GM23338 (cell line): ENCODE measurements at regions not wholly inside any gene's neighbourhood (a gene's known extent, or its start where the extent isn't known, plus 50 kb on each side); places are given as distances from the start of the nearest gene placed in this dataset.
A peak's percentile ranks its signal among the peaks of the same experiment; 100 is the strongest.

Source experiments
- ATAC-seq: fragments of 200-7000 bp; cut with Tn5 transposase; 3 replicates; pipeline ENCODE4 v1.9.1; 2020
- DNase-seq: peaks from one replicate; pipeline ENCODE4 v3.0.0-alpha.2; 2015; ENCODE audit warnings: low spot score
- H2AFZ ChIP-seq: fragments of 200-600 bp; sonication (generic); 2 replicates; pipeline ENCODE4 v1.8.0; 2016; ENCODE audit warnings: antibody characterized with exemption, mild to moderate bottlenecking, moderate library complexity
- H3F3A ChIP-seq: fragments of 200-600 bp; sonication (generic); replicated peaks from 2 replicates; pipeline ENCODE4 v1.8.0; 2017; ENCODE audit warnings: antibody characterized with exemption, mixed run types, low read depth
- H3K27ac ChIP-seq: fragments of 200-600 bp; sonication (generic); 2 replicates; pipeline ENCODE4 v1.6.1; 2016; ENCODE audit warnings: low read depth
- H3K27me3 ChIP-seq: fragments of 200-600 bp; sonication (generic); 2 replicates; pipeline ENCODE4 v1.8.0; 2016; ENCODE audit warnings: mild to moderate bottlenecking, mixed run types, moderate library complexity; ENCODE audit not compliant: insufficient read depth
- H3K36me3 ChIP-seq: fragments of 200-600 bp; sonication (generic); 2 replicates; pipeline ENCODE4 v1.8.0; 2016; ENCODE audit warnings: mild to moderate bottlenecking; ENCODE audit not compliant: insufficient read depth
- H3K4me1 ChIP-seq: fragments of 200-600 bp; sonication (generic); 2 replicates; pipeline ENCODE4 v1.8.0; 2016; ENCODE audit warnings: mild to moderate bottlenecking, moderate library complexity; ENCODE audit not compliant: insufficient read depth
- H3K4me2 ChIP-seq: fragments of 200-600 bp; sonication (generic); 2 replicates; pipeline ENCODE4 v1.7.1; 2017; ENCODE audit warnings: mixed run types
- H3K4me3 ChIP-seq: fragments of 200-600 bp; sonication (generic); 2 replicates; pipeline ENCODE4 v1.6.1; 2016; ENCODE audit warnings: mixed run types
- H3K79me2 ChIP-seq: fragments of 200-600 bp; sonication (generic); replicated peaks from 2 replicates; pipeline ENCODE4 v1.8.0; 2017; ENCODE audit warnings: mild to moderate bottlenecking; ENCODE audit not compliant: insufficient read depth
- H3K9me2 ChIP-seq: fragments of 200-600 bp; sonication (generic); 2 replicates; pipeline ENCODE4 v1.8.0; 2017; ENCODE audit not compliant: insufficient read depth
- H4K20me1 ChIP-seq: fragments of 200-600 bp; sonication (generic); replicated peaks from 2 replicates; pipeline ENCODE4 v1.8.0; 2017; ENCODE audit warnings: mild to moderate bottlenecking; ENCODE audit not compliant: insufficient read depth
- H3K27ac Mint-ChIP-seq: 2 replicates; pipeline ENCODE4 v1.8.0; 2020; ENCODE audit warnings: inconsistent platforms, mild to moderate bottlenecking, moderate library complexity, mixed read lengths
- H3K27me3 Mint-ChIP-seq: 3 replicates; pipeline ENCODE4 v1.8.0; 2022; ENCODE audit warnings: low read depth, mild to moderate bottlenecking, moderate library complexity, mixed read lengths, inconsistent platforms; ENCODE audit not compliant: insufficient read depth, poor library complexity
- H3K36me3 Mint-ChIP-seq: 3 replicates; pipeline ENCODE4 v1.8.0; 2021; ENCODE audit warnings: low read depth, mild to moderate bottlenecking, inconsistent platforms, moderate library complexity, mixed read lengths
- H3K4me1 Mint-ChIP-seq: 3 replicates; pipeline ENCODE4 v1.8.0; 2020; ENCODE audit warnings: mild to moderate bottlenecking, inconsistent platforms, mixed read lengths
- H3K4me3 Mint-ChIP-seq: 3 replicates; pipeline ENCODE4 v1.8.0; 2021; ENCODE audit warnings: moderate library complexity, mild to moderate bottlenecking, inconsistent platforms, mixed read lengths
- H3K9me3 Mint-ChIP-seq: 3 replicates; pipeline ENCODE4 v1.8.0; 2020; ENCODE audit warnings: moderate library complexity, mild to moderate bottlenecking, inconsistent platforms, mixed read lengths
- CREB1 ChIP-seq: fragments of 250-450 bp; sonication (Bioruptor Pico); IDR thresholded peaks from 2 replicates; pipeline ENCODE4 v1.5.0; 2020; ENCODE audit warnings: low read depth, mild to moderate bottlenecking, moderate library complexity
- EZH2 ChIP-seq: fragments of 200-600 bp; sonication (generic); IDR thresholded peaks from one replicate; pipeline ENCODE4 v1.8.0; 2017; ENCODE audit warnings: antibody characterized with exemption, mild to moderate bottlenecking, low read depth; ENCODE audit not compliant: unreplicated experiment
- EZH2phosphoT487 ChIP-seq: fragments of 200-600 bp; sonication (generic); IDR thresholded peaks from one replicate; pipeline ENCODE4 v1.8.1; 2018; ENCODE audit warnings: antibody characterized with exemption; ENCODE audit not compliant: unreplicated experiment
- JUNB ChIP-seq: IDR thresholded peaks from one replicate; pipeline ENCODE4 v1.6.1; 2016; ENCODE audit warnings: antibody characterized with exemption; ENCODE audit not compliant: unreplicated experiment
- NANOG ChIP-seq: IDR thresholded peaks from 2 replicates; pipeline ENCODE4 v1.6.1; 2016; ENCODE audit warnings: antibody characterized with exemption, borderline replicate concordance
- POLR2AphosphoS5 ChIP-seq: IDR thresholded peaks from 2 replicates; pipeline ENCODE4 v1.6.1; 2016; ENCODE audit warnings: antibody characterized with exemption, low read depth
- STAT1 ChIP-seq: IDR thresholded peaks from one replicate; pipeline ENCODE4 v1.6.1; 2016; ENCODE audit warnings: antibody characterized with exemption; ENCODE audit not compliant: unreplicated experiment
- ZNF114 ChIP-seq: fragments of 250-450 bp; sonication (Bioruptor Pico); IDR thresholded peaks from 2 replicates; pipeline ENCODE4 v1.5.0; 2020; ENCODE audit warnings: mild to moderate bottlenecking, moderate library complexity
- ZNF331 ChIP-seq: fragments of 250-450 bp; sonication (Bioruptor Pico); IDR thresholded peaks from 2 replicates; pipeline ENCODE4 v1.5.0; 2020; ENCODE audit warnings: low read depth, mild to moderate bottlenecking, moderate library complexity
- TF ChIP-seq, protein P1 (sequence below): IDR thresholded peaks from one replicate; pipeline ENCODE4 v1.6.1; 2018; ENCODE audit warnings: antibody characterized with exemption; ENCODE audit not compliant: unreplicated experiment
- TF ChIP-seq, protein P2 (sequence below): fragments of 250-450 bp; sonication (Bioruptor Pico); IDR thresholded peaks from 2 replicates; pipeline ENCODE4 v1.5.0; 2020; ENCODE audit warnings: mild to moderate bottlenecking, moderate library complexity
- TF ChIP-seq, protein P3 (sequence below): IDR thresholded peaks from 2 replicates; pipeline ENCODE4 v1.6.1; 2016; ENCODE audit warnings: antibody characterized with exemption
- TF ChIP-seq, protein P4 (sequence below), 2 experiments: fragments of 200-600 bp in 1 of 2; sonication (generic) in 1 of 2; conservative IDR thresholded peaks; 2 replicates each; pipeline versions ENCODE4 v1.5.1 to v1.6.1; 2016 to 2017; ENCODE audit warnings: antibody characterized with exemption in 2 of 2, low read depth in 2 of 2, mild to moderate bottlenecking in 2 of 2, moderate library complexity in 1 of 2

DNA sequence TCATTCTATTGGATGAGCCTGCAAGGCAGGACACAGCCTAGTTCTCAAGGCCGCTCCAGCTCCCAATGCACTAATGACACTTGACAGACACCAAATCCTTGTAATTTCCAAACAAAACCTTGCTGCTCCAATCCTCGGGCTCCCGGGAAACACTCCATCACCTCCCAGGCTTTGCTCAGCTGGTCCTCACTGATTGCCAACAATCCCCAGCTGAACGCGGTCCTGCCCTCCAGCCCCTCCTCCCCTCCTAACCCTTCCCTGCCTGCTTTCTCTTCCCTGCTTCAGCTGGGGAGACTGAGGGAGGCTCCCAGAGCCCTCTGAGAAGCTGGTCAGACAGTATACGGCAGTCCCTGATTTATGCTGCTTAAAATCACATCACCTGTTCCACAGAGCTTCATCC lies 114.4 kb upstream of the TNR start:
- H3F3A ChIP-seq = no peaks in the 10 kb centered on the region
- ATAC-seq (peak; percentile 34; the same call in 2 of the 3 replicates), DNase-seq (no peak)
- no peak overlapping the region for H3K4me3 ChIP-seq
- no peak overlapping the region for H3K4me2 ChIP-seq
- peaks cover 47% of the 10 kb centered on the region for H3K4me1 Mint-ChIP-seq
- peak overlapping the region; percentile 90 for H2AFZ ChIP-seq
- no peaks in the 10 kb centered on the region for H3K36me3 ChIP-seq
- H3K27me3 Mint-ChIP-seq = peaks cover 8% of the 10 kb centered on the region
- H3K9me3 Mint-ChIP-seq = no peaks in the 10 kb centered on the region
- no peak overlapping the region for H3K27ac Mint-ChIP-seq
- H3K27ac ChIP-seq = no peak overlapping the region
- no peak for TF ChIP-seq POLR2AphosphoS5
- TF ChIP-seq ZNF114 (CRISPR knock-in tag) = no peak
- TF ChIP-seq EZH2phosphoT487 = no peak
- TF ChIP-seq, protein P1, sequence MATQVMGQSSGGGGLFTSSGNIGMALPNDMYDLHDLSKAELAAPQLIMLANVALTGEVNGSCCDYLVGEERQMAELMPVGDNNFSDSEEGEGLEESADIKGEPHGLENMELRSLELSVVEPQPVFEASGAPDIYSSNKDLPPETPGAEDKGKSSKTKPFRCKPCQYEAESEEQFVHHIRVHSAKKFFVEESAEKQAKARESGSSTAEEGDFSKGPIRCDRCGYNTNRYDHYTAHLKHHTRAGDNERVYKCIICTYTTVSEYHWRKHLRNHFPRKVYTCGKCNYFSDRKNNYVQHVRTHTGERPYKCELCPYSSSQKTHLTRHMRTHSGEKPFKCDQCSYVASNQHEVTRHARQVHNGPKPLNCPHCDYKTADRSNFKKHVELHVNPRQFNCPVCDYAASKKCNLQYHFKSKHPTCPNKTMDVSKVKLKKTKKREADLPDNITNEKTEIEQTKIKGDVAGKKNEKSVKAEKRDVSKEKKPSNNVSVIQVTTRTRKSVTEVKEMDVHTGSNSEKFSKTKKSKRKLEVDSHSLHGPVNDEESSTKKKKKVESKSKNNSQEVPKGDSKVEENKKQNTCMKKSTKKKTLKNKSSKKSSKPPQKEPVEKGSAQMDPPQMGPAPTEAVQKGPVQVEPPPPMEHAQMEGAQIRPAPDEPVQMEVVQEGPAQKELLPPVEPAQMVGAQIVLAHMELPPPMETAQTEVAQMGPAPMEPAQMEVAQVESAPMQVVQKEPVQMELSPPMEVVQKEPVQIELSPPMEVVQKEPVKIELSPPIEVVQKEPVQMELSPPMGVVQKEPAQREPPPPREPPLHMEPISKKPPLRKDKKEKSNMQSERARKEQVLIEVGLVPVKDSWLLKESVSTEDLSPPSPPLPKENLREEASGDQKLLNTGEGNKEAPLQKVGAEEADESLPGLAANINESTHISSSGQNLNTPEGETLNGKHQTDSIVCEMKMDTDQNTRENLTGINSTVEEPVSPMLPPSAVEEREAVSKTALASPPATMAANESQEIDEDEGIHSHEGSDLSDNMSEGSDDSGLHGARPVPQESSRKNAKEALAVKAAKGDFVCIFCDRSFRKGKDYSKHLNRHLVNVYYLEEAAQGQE = no peak
- TF ChIP-seq ZNF331 = no peak
- no peak for TF ChIP-seq CREB1
- TF ChIP-seq EZH2 = no peak
- TF ChIP-seq STAT1 = no peak
- TF ChIP-seq, protein P2, sequence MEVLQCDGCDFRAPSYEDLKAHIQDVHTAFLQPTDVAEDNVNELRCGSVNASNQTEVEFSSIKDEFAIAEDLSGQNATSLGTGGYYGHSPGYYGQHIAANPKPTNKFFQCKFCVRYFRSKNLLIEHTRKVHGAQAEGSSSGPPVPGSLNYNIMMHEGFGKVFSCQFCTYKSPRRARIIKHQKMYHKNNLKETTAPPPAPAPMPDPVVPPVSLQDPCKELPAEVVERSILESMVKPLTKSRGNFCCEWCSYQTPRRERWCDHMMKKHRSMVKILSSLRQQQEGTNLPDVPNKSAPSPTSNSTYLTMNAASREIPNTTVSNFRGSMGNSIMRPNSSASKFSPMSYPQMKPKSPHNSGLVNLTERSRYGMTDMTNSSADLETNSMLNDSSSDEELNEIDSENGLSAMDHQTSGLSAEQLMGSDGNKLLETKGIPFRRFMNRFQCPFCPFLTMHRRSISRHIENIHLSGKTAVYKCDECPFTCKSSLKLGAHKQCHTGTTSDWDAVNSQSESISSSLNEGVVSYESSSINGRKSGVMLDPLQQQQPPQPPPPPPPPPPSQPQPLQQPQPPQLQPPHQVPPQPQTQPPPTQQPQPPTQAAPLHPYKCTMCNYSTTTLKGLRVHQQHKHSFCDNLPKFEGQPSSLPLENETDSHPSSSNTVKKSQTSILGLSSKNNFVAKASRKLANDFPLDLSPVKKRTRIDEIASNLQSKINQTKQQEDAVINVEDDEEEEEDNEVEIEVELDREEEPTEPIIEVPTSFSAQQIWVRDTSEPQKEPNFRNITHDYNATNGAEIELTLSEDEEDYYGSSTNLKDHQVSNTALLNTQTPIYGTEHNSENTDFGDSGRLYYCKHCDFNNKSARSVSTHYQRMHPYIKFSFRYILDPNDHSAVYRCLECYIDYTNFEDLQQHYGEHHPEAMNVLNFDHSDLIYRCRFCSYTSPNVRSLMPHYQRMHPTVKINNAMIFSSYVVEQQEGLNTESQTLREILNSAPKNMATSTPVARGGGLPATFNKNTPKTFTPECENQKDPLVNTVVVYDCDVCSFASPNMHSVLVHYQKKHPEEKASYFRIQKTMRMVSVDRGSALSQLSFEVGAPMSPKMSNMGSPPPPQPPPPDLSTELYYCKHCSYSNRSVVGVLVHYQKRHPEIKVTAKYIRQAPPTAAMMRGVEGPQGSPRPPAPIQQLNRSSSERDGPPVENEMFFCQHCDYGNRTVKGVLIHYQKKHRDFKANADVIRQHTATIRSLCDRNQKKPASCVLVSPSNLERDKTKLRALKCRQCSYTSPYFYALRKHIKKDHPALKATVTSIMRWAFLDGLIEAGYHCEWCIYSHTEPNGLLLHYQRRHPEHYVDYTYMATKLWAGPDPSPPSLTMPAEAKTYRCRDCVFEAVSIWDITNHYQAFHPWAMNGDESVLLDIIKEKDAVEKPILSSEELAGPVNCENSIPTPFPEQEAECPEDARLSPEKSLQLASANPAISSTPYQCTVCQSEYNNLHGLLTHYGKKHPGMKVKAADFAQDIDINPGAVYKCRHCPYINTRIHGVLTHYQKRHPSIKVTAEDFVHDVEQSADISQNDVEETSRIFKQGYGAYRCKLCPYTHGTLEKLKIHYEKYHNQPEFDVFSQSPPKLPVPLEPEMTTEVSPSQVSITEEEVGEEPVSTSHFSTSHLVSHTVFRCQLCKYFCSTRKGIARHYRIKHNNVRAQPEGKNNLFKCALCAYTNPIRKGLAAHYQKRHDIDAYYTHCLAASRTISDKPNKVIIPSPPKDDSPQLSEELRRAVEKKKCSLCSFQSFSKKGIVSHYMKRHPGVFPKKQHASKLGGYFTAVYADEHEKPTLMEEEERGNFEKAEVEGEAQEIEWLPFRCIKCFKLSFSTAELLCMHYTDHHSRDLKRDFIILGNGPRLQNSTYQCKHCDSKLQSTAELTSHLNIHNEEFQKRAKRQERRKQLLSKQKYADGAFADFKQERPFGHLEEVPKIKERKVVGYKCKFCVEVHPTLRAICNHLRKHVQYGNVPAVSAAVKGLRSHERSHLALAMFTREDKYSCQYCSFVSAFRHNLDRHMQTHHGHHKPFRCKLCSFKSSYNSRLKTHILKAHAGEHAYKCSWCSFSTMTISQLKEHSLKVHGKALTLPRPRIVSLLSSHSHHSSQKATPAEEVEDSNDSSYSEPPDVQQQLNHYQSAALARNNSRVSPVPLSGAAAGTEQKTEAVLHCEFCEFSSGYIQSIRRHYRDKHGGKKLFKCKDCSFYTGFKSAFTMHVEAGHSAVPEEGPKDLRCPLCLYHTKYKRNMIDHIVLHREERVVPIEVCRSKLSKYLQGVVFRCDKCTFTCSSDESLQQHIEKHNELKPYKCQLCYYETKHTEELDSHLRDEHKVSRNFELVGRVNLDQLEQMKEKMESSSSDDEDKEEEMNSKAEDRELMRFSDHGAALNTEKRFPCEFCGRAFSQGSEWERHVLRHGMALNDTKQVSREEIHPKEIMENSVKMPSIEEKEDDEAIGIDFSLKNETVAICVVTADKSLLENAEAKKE = no peak
- TF ChIP-seq, protein P3, sequence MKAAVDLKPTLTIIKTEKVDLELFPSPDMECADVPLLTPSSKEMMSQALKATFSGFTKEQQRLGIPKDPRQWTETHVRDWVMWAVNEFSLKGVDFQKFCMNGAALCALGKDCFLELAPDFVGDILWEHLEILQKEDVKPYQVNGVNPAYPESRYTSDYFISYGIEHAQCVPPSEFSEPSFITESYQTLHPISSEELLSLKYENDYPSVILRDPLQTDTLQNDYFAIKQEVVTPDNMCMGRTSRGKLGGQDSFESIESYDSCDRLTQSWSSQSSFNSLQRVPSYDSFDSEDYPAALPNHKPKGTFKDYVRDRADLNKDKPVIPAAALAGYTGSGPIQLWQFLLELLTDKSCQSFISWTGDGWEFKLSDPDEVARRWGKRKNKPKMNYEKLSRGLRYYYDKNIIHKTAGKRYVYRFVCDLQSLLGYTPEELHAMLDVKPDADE = no peak
- no peak for TF ChIP-seq JUNB
- TF ChIP-seq, protein P4, sequence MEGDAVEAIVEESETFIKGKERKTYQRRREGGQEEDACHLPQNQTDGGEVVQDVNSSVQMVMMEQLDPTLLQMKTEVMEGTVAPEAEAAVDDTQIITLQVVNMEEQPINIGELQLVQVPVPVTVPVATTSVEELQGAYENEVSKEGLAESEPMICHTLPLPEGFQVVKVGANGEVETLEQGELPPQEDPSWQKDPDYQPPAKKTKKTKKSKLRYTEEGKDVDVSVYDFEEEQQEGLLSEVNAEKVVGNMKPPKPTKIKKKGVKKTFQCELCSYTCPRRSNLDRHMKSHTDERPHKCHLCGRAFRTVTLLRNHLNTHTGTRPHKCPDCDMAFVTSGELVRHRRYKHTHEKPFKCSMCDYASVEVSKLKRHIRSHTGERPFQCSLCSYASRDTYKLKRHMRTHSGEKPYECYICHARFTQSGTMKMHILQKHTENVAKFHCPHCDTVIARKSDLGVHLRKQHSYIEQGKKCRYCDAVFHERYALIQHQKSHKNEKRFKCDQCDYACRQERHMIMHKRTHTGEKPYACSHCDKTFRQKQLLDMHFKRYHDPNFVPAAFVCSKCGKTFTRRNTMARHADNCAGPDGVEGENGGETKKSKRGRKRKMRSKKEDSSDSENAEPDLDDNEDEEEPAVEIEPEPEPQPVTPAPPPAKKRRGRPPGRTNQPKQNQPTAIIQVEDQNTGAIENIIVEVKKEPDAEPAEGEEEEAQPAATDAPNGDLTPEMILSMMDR (conservative IDR thresholded peaks at IDR 0.05; ENCODE audit: low read depth in 2 of 2) = no peak
- TF ChIP-seq NANOG = no peak
- H3K79me2 ChIP-seq = no peaks in the 10 kb centered on the region
- peaks cover 3% of the 10 kb centered on the region; the same call in 1 of the 2 replicates for H3K9me2 ChIP-seq
- H4K20me1 ChIP-seq = no peaks in the 10 kb centered on the region
- no peak overlapping the region for H3K4me3 Mint-ChIP-seq
- H3K36me3 Mint-ChIP-seq = no peaks in the 10 kb centered on the region
- peaks cover 17% of the 10 kb centered on the region for H3K4me1 ChIP-seq
- peaks cover 7% of the 10 kb centered on the region; the same call in 1 of the 2 replicates for H3K27me3 ChIP-seq
